ENCODE measurements at regions not wholly inside any gene's neighbourhood (a gene's known extent, or its start where the extent isn't known, plus 50 kb on each side); places are given as distances from the start of the nearest gene placed in this dataset.

GRCh38 chr14:49484180-49484579 is 102.0 kb downstream of the RPS29 start:
- TF ChIP-seq CTCF (IDR thresholded peaks at IDR 0.05; ENCODE audit: low read depth, low read length, poor library complexity, severe bottlenecking) (no peak), EZH2phosphoT487 (IDR thresholded peaks at IDR 0.05; ENCODE audit: borderline replicate concordance, low read length) (no peak)
